ENCODE measurements at regions not wholly inside any gene's neighbourhood (a gene's known extent, or its start where the extent isn't known, plus 50 kb on each side); places are given as distances from the start of the nearest gene placed in this dataset.

GRCh38 chr2:118300832-118301231 lies 212.6 kb downstream of the INSIG2 start:
- H3K4me3 ChIP-seq (ENCODE audit: low read depth, low read length), result no peak overlapping the region
- TF ChIP-seq, protein P1, sequence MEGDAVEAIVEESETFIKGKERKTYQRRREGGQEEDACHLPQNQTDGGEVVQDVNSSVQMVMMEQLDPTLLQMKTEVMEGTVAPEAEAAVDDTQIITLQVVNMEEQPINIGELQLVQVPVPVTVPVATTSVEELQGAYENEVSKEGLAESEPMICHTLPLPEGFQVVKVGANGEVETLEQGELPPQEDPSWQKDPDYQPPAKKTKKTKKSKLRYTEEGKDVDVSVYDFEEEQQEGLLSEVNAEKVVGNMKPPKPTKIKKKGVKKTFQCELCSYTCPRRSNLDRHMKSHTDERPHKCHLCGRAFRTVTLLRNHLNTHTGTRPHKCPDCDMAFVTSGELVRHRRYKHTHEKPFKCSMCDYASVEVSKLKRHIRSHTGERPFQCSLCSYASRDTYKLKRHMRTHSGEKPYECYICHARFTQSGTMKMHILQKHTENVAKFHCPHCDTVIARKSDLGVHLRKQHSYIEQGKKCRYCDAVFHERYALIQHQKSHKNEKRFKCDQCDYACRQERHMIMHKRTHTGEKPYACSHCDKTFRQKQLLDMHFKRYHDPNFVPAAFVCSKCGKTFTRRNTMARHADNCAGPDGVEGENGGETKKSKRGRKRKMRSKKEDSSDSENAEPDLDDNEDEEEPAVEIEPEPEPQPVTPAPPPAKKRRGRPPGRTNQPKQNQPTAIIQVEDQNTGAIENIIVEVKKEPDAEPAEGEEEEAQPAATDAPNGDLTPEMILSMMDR (IDR thresholded peaks at IDR 0.05; ENCODE audit: insufficient read depth, low read depth, low read length, missing control alignments), result no peak
- no peak for DNase-seq (ENCODE audit: low read depth)

GRCh38 chr2:118296663-118297062 lies 208.4 kb downstream of the INSIG2 start:
- no peak for DNase-seq (ENCODE audit: low read depth)
- H3K4me3 ChIP-seq (ENCODE audit: low read depth, low read length), result no peak overlapping the region
- TF ChIP-seq, protein P1 (IDR thresholded peaks at IDR 0.05; ENCODE audit: insufficient read depth, low read depth, low read length, missing control alignments), result no peak

DNA sequence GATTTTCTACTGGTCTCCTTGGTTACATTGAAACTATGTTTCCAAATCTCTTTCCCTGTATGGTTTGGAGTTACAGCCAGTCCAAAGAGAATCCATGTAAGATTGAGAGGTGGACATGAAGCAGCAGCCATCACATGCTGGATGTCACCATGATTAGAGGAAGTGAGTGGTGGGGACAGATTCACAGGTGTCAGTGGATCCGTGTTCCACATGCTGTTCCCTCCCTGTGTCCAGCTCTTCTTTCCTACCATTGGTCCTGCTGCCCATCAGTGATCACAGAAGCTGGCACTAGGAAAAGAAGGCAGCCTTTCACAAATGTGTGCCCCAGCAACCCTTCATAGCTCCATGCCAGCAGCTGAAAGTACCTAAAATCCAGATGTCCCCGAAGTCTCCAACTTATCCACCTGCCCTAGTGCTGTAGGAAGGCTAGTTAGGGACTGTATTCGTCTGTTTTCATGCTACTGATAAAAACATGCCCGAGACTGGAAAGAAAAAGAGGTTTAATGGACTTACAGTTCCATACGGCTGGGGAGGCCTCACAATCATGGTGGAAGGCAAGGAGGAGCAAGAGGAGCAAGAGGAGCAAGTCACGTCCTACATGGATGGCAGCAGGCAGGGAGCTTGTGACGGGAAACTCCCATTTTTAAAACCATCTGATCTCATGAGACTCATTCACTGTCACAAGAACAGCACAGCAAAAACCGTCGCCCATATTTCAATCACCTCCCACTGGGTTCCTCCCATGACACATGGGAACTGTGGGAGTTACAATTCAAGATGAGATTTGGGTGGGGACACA lies 207.5 kb downstream of the INSIG2 start:
- DNase-seq (ENCODE audit: low read depth), result no peak
- TF ChIP-seq, protein P1 (IDR thresholded peaks at IDR 0.05; ENCODE audit: insufficient read depth, low read depth, low read length, missing control alignments), result no peak
- no peak overlapping the region for H3K4me3 ChIP-seq (ENCODE audit: low read depth, low read length)

GRCh38 chr2:118294063-118294462 lies 205.8 kb downstream of the INSIG2 start:
- H3K4me3 ChIP-seq (ENCODE audit: low read depth, low read length), result no peak overlapping the region
- TF ChIP-seq, protein P1 (IDR thresholded peaks at IDR 0.05; ENCODE audit: insufficient read depth, low read depth, low read length, missing control alignments), result no peak

DNA sequence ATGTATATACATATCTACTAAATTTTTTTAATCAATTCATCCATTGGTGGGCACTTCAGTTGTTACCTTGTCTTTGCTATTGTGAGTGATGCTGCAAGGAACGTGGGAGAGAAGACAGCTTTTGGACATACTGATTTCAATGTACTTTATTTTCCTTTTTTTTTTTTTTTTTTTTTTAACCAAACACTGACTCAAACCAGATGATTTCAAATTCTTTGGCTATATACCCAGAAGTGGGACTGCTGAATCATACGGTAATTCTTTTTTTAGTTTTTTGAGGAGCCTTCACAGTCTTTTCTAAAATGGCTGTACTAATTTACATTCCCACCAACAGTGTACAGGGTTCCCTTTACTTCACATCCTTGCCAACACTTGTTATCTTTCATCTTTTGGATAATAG lies 204.7 kb downstream of the INSIG2 start:
- TF ChIP-seq, protein P1 (IDR thresholded peaks at IDR 0.05; ENCODE audit: insufficient read depth, low read depth, low read length, missing control alignments), result no peak
- H3K4me3 ChIP-seq (ENCODE audit: low read depth, low read length), result no peak overlapping the region
- DNase-seq (ENCODE audit: low read depth), result no peak

More at GRCh38 chr2:118294063-118294462, 205.8 kb downstream of the INSIG2 start:
- DNase-seq (ENCODE audit: low read depth), result no peak

- no peak for DNase-seq (ENCODE audit: low read depth)
- no peak overlapping the region for H3K4me3 ChIP-seq (ENCODE audit: low read depth, low read length)
- TF ChIP-seq, protein P1 (IDR thresholded peaks at IDR 0.05; ENCODE audit: insufficient read depth, low read depth, low read length, missing control alignments), result no peak
Measured at GRCh38 chr2:118291251-118291880, 203.1 kb downstream of the INSIG2 start.
